Suprapubic skin (tissue), 4 donors: ENCODE measurements at regions not wholly inside any gene's neighbourhood (a gene's known extent, or its start where the extent isn't known, plus 50 kb on each side); places are given as distances from the start of the nearest gene placed in this dataset.

Experiments used
- DNase-seq, 2 donors: peaks; one replicate each; pipeline ENCODE4 v3.0.0-alpha.2; 2019; ENCODE audit warnings: low spot score in 2 of 2
- H3K27ac ChIP-seq: fragments of 200-600 bp; sonication (generic); one replicate; pipeline ENCODE4 v1.5.1; 2019
- H3K27me3 ChIP-seq: fragments of 200-600 bp; sonication (generic); one replicate; pipeline ENCODE4 v1.5.1; 2019
- H3K36me3 ChIP-seq: fragments of 200-600 bp; sonication (generic); one replicate; pipeline ENCODE4 v1.5.1; 2019
- H3K4me1 ChIP-seq: fragments of 200-600 bp; sonication (generic); one replicate; pipeline ENCODE4 v1.5.1; 2019
- H3K4me3 ChIP-seq: fragments of 200-600 bp; sonication (generic); one replicate; pipeline ENCODE4 v1.5.1; 2019; ENCODE audit warnings: mild to moderate bottlenecking
- H3K9me3 ChIP-seq: fragments of 200-600 bp; sonication (generic); one replicate; pipeline ENCODE4 v1.5.1; 2019
- EP300 ChIP-seq: sonication (generic); formaldehyde crosslinking; IDR thresholded peaks from one replicate; pipeline ENCODE4 v1.6.1; 2017; ENCODE audit warnings: antibody characterized with exemption
- POLR2A ChIP-seq, 2 donors: fragments of 450-650 bp; IDR thresholded peaks; one replicate each; pipeline ENCODE4 v1.6.1; 2017; ENCODE audit warnings: antibody characterized with exemption in 2 of 2, mild to moderate bottlenecking in 2 of 2, moderate library complexity in 2 of 2
- POLR2AphosphoS5 ChIP-seq, 3 donors: sonication (generic); formaldehyde crosslinking; IDR thresholded peaks; one replicate each; pipeline ENCODE4 v1.6.1; 2017; ENCODE audit warnings: antibody characterized with exemption in 3 of 3
- WGBS: methylation state at CpG from one replicate; pipeline ENCODE4 v1.1.5; 2018; 5-methylcytosine and 5-hydroxymethylcytosine counted together
- TF ChIP-seq, protein P1 (sequence below), 2 donors: fragments of 200-600 bp in 1 of 2; fragments of 450-650 bp in 1 of 2; sonication (generic) in 1 of 2; IDR thresholded peaks; one replicate each; pipeline ENCODE4 v1.5.1; 2016 to 2019; ENCODE audit warnings: antibody characterized with exemption in 2 of 2, mild to moderate bottlenecking in 1 of 2, moderate library complexity in 1 of 2

DNA sequence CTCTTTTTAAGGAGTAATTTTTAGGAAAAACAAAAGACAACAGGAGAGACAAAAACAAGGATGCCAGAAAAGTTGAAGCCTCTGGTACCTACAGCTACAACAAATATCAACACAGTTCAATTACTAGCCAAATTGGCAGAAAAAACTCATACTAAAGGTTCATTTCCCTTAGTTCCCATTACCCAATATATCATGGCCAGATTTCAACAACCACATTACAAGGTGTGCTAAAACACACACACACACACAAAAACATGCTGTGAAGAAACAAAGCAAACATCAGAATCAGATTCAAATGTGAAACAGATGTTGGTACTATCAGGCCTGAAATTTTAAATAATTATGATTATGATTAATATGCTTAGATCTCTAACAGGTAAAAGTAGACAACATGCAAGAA is 272.7 kb upstream of the CLEC14A start:
- no peaks in the 10 kb centered on the region for H3K9me3 ChIP-seq
- no peaks in the 10 kb centered on the region for H3K27me3 ChIP-seq
- H3K36me3 ChIP-seq, result no peaks in the 10 kb centered on the region
- no peak for DNase-seq
- H3K27ac ChIP-seq, result no peak overlapping the region
- H3K4me1 ChIP-seq, result no peaks in the 10 kb centered on the region
- H3K4me3 ChIP-seq, result no peak overlapping the region
- TF ChIP-seq POLR2A (IDR thresholded peaks at IDR 0.05) (no peak), POLR2AphosphoS5 (IDR thresholded peaks at IDR 0.05) (no peak), EP300 (no peak)
- TF ChIP-seq, protein P1, sequence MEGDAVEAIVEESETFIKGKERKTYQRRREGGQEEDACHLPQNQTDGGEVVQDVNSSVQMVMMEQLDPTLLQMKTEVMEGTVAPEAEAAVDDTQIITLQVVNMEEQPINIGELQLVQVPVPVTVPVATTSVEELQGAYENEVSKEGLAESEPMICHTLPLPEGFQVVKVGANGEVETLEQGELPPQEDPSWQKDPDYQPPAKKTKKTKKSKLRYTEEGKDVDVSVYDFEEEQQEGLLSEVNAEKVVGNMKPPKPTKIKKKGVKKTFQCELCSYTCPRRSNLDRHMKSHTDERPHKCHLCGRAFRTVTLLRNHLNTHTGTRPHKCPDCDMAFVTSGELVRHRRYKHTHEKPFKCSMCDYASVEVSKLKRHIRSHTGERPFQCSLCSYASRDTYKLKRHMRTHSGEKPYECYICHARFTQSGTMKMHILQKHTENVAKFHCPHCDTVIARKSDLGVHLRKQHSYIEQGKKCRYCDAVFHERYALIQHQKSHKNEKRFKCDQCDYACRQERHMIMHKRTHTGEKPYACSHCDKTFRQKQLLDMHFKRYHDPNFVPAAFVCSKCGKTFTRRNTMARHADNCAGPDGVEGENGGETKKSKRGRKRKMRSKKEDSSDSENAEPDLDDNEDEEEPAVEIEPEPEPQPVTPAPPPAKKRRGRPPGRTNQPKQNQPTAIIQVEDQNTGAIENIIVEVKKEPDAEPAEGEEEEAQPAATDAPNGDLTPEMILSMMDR (IDR thresholded peaks at IDR 0.05), result no peak

DNA sequence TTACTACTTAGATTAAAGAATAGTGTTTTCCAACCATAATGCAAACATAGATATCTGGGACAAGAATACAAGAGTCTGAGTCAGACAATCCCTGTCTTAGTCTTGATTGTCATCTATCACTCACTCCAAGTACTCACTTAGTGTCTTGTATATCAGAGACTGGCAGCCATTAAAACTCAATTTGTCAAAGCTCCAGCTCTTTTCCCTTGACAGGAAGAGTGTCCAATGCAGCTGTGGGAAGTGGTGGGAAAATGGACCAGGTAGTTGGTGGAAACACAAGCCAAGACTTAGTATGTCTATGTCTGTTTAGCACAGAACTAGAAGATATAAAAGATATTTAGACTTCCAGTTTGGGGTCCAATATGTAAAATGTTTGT is 271.6 kb upstream of the CLEC14A start:
- Histone ChIP-seq H3K4me3 (no peak overlapping the region), H3K4me1 (no peaks in the 10 kb centered on the region), H3K36me3 (no peaks in the 10 kb centered on the region), H3K27ac (no peak overlapping the region), H3K9me3 (no peaks in the 10 kb centered on the region), H3K27me3 (no peaks in the 10 kb centered on the region)
- TF ChIP-seq, protein P1 (IDR thresholded peaks at IDR 0.05), result no peak
- TF ChIP-seq POLR2A (IDR thresholded peaks at IDR 0.05) (no peak), EP300 (no peak), POLR2AphosphoS5 (IDR thresholded peaks at IDR 0.05) (no peak)
- DNase-seq, result no peak

DNA sequence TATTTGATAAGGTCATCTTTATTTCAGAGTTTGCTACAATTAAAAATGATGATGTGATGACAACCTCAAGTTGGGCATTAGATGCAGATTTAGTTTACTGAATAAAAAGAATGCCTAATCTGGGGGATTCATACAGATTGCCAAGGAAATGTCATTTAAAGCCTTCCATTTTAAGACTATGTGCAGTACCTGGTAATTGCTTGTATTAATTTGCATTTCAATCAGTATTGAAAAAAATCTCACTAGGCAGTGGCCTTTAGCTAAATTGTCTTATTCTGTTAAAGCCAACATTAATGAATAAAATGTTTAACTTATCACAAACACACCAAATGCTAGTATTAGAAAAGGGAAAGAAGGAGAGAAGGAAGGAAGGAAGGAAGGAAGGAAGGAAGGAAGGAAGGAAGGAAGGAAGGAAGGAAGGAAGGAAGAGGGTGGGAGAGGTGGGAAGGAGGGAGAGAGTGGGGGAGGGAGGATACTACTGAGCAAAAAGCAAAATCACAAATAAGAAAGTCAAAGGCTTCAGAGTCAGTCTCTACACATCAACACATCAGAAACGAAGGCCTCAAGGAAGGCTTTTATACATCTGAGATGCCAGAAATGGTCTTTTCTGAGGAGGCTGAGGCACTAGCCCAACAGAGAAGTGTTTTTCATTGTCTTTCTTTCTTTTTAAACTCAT is 271.1 kb upstream of the CLEC14A start:
- Histone ChIP-seq H3K27ac (no peak overlapping the region), H3K36me3 (no peaks in the 10 kb centered on the region), H3K4me3 (no peak overlapping the region), H3K4me1 (no peaks in the 10 kb centered on the region), H3K27me3 (no peaks in the 10 kb centered on the region), H3K9me3 (no peaks in the 10 kb centered on the region)
- DNase-seq, result no peak
- TF ChIP-seq POLR2AphosphoS5 (IDR thresholded peaks at IDR 0.05), result no peak
- no peak for TF ChIP-seq POLR2A (IDR thresholded peaks at IDR 0.05)
- TF ChIP-seq, protein P1 (IDR thresholded peaks at IDR 0.05), result no peak
- 88% methylated on average over 1 of the region's 1 CpG for WGBS

DNA sequence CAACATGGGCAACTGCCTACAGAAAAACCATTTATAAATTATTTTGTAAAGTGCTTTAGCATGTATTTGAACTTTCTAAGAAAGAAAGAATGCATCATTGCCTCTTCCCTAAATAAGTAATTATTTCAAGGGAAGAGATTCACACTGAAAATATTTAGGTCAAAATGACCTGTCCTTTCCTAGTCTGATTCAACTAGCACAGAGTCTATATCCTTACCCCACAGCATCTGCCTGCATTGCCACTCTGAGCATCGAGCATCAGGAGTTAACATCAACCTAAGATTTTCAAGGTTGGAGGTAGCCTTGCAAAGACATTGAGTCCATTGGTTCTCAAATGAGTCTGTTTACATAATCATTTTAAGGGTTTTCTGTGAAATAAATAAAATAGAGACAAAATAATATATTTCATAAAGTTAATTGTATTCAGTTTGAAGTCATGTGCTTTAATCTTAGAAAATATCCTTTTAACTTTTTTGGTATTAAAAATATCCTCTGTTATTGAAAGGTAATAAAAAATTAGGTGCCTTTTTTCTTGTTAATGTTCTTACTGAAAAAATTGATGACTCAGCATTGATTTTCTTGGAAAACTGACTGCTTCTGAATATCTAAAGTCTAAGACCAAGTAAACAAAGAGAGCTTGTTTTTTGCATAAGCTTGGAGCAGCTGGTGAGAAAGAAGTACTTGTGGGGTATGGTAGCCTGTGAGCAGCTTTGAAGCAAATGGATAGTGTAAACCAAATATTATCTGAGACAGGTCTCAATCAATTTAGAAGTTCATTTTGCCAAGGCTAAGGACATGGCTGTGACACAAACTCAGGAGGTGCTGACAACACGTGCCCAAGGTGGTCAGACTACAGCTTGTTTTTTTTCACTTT is 269.0 kb upstream of the CLEC14A start:
- no peak overlapping the region for H3K4me3 ChIP-seq
- no peaks in the 10 kb centered on the region for H3K27me3 ChIP-seq
- WGBS, result 75% methylated on average over 2 of the region's 2 CpGs
- TF ChIP-seq EP300, result no peak
- H3K27ac ChIP-seq, result no peak overlapping the region
- H3K9me3 ChIP-seq, result no peaks in the 10 kb centered on the region
- no peaks in the 10 kb centered on the region for H3K36me3 ChIP-seq
- no peaks in the 10 kb centered on the region for H3K4me1 ChIP-seq
- DNase-seq, result no peak

DNA sequence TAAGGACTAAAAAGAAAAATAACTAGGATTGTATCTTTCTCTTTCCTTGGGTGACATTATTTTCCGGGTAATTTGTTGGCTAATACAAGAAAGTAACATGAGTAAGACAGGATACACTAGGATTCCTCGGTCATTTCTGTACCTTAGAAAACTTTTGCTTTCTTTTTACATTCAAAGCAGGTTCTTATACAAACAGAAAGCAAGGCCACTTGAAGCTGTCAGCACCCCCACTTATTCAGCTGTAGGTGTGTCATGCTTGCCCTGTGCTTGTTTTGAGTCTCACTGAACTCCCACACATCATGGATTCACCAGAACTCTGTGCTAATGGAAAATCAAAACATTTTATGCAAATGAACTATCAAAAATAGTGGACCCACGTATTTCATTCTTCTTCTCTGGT is 266.8 kb upstream of the CLEC14A start:
- TF ChIP-seq EP300, result no peak
- TF ChIP-seq POLR2A (IDR thresholded peaks at IDR 0.05), result no peak
- TF ChIP-seq, protein P1 (IDR thresholded peaks at IDR 0.05), result no peak
- TF ChIP-seq POLR2AphosphoS5 (IDR thresholded peaks at IDR 0.05), result no peak
- no peaks in the 10 kb centered on the region for H3K4me1 ChIP-seq
- H3K9me3 ChIP-seq, result no peaks in the 10 kb centered on the region
- WGBS, result 80% methylated on average over 3 of the region's 3 CpGs
- H3K36me3 ChIP-seq, result no peaks in the 10 kb centered on the region
- DNase-seq, result no peak
- H3K4me3 ChIP-seq, result no peak overlapping the region
- H3K27ac ChIP-seq, result no peak overlapping the region
- H3K27me3 ChIP-seq, result no peaks in the 10 kb centered on the region
